ENCODE measurements at regions not wholly inside any gene's neighbourhood (a gene's known extent, or its start where the extent isn't known, plus 50 kb on each side); places are given as distances from the start of the nearest gene placed in this dataset.

DNA sequence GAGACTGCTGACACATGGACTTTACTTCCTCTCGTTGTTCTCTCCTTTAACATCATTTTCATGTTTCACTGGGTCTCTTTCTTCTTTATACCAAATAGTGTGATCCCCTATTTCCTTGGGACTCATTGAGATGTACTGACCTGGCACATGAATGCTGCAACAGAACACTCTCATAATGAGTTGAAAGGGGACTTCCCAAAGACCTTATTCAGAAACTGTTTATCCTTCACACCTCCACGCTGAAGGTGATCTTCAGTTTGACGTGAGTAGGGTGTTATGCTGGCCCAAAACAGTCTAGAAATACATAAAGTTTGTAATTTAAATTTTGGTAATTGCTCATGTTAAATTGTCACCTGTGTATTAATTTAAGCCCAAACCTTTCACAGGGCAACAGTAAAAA, 1096.8 kb upstream of the GYPC start:
- H3K4me3 ChIP-seq (ENCODE audit: low read depth, low read length) = no peak overlapping the region
- DNase-seq (ENCODE audit: low read depth) = no peak
- TF ChIP-seq, protein P1, sequence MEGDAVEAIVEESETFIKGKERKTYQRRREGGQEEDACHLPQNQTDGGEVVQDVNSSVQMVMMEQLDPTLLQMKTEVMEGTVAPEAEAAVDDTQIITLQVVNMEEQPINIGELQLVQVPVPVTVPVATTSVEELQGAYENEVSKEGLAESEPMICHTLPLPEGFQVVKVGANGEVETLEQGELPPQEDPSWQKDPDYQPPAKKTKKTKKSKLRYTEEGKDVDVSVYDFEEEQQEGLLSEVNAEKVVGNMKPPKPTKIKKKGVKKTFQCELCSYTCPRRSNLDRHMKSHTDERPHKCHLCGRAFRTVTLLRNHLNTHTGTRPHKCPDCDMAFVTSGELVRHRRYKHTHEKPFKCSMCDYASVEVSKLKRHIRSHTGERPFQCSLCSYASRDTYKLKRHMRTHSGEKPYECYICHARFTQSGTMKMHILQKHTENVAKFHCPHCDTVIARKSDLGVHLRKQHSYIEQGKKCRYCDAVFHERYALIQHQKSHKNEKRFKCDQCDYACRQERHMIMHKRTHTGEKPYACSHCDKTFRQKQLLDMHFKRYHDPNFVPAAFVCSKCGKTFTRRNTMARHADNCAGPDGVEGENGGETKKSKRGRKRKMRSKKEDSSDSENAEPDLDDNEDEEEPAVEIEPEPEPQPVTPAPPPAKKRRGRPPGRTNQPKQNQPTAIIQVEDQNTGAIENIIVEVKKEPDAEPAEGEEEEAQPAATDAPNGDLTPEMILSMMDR (IDR thresholded peaks at IDR 0.05; ENCODE audit: control insufficient read depth, extremely low read depth, insufficient read depth) = no peak

GRCh38 chr2:125560855-125561254, 1095.1 kb upstream of the GYPC start:
- TF ChIP-seq, protein P1 (IDR thresholded peaks at IDR 0.05; ENCODE audit: control insufficient read depth, extremely low read depth, insufficient read depth) = no peak
- H3K4me3 ChIP-seq (ENCODE audit: low read depth, low read length) = no peak overlapping the region
- no peak for DNase-seq (ENCODE audit: low read depth)

DNA sequence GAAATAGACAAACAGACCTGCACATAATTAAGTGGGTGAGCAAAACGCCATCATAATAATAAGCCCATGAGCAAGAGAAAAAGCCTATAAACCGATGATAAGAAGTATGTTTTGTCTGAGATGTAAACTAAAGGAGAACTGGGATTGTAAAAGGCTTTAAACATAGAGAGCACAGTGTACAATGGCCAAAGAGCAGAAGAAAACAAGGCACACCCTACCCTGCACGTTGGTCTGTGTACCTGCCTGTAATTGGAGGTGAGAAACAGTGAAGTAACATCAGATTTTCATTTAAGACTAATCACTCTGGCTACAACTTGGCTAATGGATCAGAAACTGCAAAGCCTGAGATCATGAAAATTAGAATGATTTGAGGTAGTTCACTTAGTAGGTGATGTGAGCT, 1094.7 kb upstream of the GYPC start:
- no peak for DNase-seq (ENCODE audit: low read depth)
- TF ChIP-seq, protein P1 (IDR thresholded peaks at IDR 0.05; ENCODE audit: control insufficient read depth, extremely low read depth, insufficient read depth) = no peak
- H3K4me3 ChIP-seq (ENCODE audit: low read depth, low read length) = no peak overlapping the region

- DNase-seq (ENCODE audit: low read depth) = no peak
- no peak overlapping the region for H3K4me3 ChIP-seq (ENCODE audit: low read depth, low read length)
- TF ChIP-seq, protein P1 (IDR thresholded peaks at IDR 0.05; ENCODE audit: control insufficient read depth, extremely low read depth, insufficient read depth) = no peak
Measured at GRCh38 chr2:125562924-125563323, 1093.0 kb upstream of the GYPC start.

- H3K4me3 ChIP-seq (ENCODE audit: low read depth, low read length) = no peak overlapping the region
- no peak for DNase-seq (ENCODE audit: low read depth)
- TF ChIP-seq, protein P1 (IDR thresholded peaks at IDR 0.05; ENCODE audit: control insufficient read depth, extremely low read depth, insufficient read depth) = no peak
Measured at GRCh38 chr2:125564471-125564870, 1091.5 kb upstream of the GYPC start.

GRCh38 chr2:125566422-125566821, 1089.5 kb upstream of the GYPC start:
- TF ChIP-seq, protein P1 (IDR thresholded peaks at IDR 0.05; ENCODE audit: control insufficient read depth, extremely low read depth, insufficient read depth) = no peak
- no peak for DNase-seq (ENCODE audit: low read depth)
- no peak overlapping the region for H3K4me3 ChIP-seq (ENCODE audit: low read depth, low read length)

GRCh38 chr2:125567100-125567499, 1088.9 kb upstream of the GYPC start:
- DNase-seq (ENCODE audit: low read depth) = no peak
- H3K4me3 ChIP-seq (ENCODE audit: low read depth, low read length) = no peak overlapping the region
- TF ChIP-seq, protein P1 (IDR thresholded peaks at IDR 0.05; ENCODE audit: control insufficient read depth, extremely low read depth, insufficient read depth) = no peak
